ENCODE measurements at regions not wholly inside any gene's neighbourhood (a gene's known extent, or its start where the extent isn't known, plus 50 kb on each side); places are given as distances from the start of the nearest gene placed in this dataset.

GRCh38 chr18:72407048-72407447, 137.1 kb downstream of the CBLN2 start:
- TF ChIP-seq CTCF (conservative IDR thresholded peaks at IDR 0.05 in 1 of 2, IDR thresholded peaks at IDR 0.05 in 1 of 2; ENCODE audit: extremely low read depth in 1 of 2, insufficient read depth in 1 of 2, low read depth in 1 of 2, low read length in 2 of 2) (no peak), EZH2 (IDR thresholded peaks at IDR 0.05; ENCODE audit: borderline replicate concordance, low read length) (no peak)

Data from mammary epithelial cell (primary cell).